ENCODE measurements at regions not wholly inside any gene's neighbourhood (a gene's known extent, or its start where the extent isn't known, plus 50 kb on each side); places are given as distances from the start of the nearest gene placed in this dataset.
"Not testable (repeated sequence)": the region's sequence is repeated elsewhere in the genome, so short reads cannot be mapped to it uniquely, and the experiment has no call there.

- not testable (repeated sequence) for TF ChIP-seq CTCF (conservative IDR thresholded peaks at IDR 0.05; ENCODE audit: low read depth, low read length); EZH2 (IDR thresholded peaks at IDR 0.05; ENCODE audit: low read length, unreplicated experiment)
Observed at GRCh38 chr2:87204569-87205147, 183.0 kb upstream of the PLGLB1 start.

Data from PC-3 (cell line).